Loucy (cell line): ENCODE measurements at regions not wholly inside any gene's neighbourhood (a gene's known extent, or its start where the extent isn't known, plus 50 kb on each side); places are given as distances from the start of the nearest gene placed in this dataset.

Source experiments
- EZH2phosphoT487 ChIP-seq: fragments of 200-600 bp; IDR thresholded peaks from 2 replicates; pipeline ENCODE4 v1.6.1; 2018; ENCODE audit warnings: antibody characterized with exemption, mild to moderate bottlenecking, moderate library complexity, borderline replicate concordance
- TF ChIP-seq, protein P1 (sequence below): fragments of 200-600 bp; sonication (generic); conservative IDR thresholded peaks from 2 replicates; pipeline ENCODE4 v1.5.1; 2014; ENCODE audit warnings: mild to moderate bottlenecking, antibody characterized with exemption, low read length

DNA sequence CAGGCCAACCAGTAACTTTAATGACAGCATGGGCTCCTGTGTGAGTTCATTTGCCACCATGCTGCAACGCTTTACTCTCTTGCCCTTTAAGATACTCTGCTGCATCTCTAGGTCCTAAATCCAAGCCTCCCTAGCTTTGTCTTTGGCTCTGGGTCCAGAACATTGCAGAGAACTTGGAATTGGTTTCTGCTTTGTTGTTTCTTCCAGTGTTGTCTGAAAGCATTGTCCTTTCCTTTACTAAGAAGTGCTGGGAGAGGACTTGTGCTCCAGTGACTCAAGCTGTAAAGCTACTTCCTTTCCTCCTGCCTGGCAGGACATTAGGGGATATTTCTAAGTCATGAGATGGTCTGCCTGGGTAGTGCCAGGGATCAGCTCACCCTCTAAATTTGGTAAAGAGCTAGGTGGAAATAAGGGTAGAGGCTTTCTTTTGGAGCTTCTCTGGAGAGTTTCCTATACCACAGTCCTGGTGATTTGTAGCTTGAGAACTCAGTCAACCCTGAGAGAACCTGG lies 202.5 kb upstream of the CADM1 start:
- TF ChIP-seq, protein P1, sequence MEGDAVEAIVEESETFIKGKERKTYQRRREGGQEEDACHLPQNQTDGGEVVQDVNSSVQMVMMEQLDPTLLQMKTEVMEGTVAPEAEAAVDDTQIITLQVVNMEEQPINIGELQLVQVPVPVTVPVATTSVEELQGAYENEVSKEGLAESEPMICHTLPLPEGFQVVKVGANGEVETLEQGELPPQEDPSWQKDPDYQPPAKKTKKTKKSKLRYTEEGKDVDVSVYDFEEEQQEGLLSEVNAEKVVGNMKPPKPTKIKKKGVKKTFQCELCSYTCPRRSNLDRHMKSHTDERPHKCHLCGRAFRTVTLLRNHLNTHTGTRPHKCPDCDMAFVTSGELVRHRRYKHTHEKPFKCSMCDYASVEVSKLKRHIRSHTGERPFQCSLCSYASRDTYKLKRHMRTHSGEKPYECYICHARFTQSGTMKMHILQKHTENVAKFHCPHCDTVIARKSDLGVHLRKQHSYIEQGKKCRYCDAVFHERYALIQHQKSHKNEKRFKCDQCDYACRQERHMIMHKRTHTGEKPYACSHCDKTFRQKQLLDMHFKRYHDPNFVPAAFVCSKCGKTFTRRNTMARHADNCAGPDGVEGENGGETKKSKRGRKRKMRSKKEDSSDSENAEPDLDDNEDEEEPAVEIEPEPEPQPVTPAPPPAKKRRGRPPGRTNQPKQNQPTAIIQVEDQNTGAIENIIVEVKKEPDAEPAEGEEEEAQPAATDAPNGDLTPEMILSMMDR: no peak
- no peak for TF ChIP-seq EZH2phosphoT487
